ENCODE measurements at regions not wholly inside any gene's neighbourhood (a gene's known extent, or its start where the extent isn't known, plus 50 kb on each side); places are given as distances from the start of the nearest gene placed in this dataset.

GRCh38 chr2:40516604-40517003 is 64.7 kb upstream of the SLC8A1 start:
- TF ChIP-seq CTCF (IDR thresholded peaks at IDR 0.05; ENCODE audit: poor library complexity, severe bottlenecking), result no peak
- no peak for DNase-seq (ENCODE audit: low spot score)
- Histone ChIP-seq H3K27me3 (ENCODE audit: insufficient read depth, poor library complexity, severe bottlenecking) (no peaks in the 10 kb centered on the region), H3K9me3 (ENCODE audit: severe bottlenecking) (no peaks in the 10 kb centered on the region), H3K4me1 (ENCODE audit: insufficient read depth, poor library complexity, severe bottlenecking) (peaks cover 4% of the 10 kb centered on the region), H3K27ac (ENCODE audit: poor library complexity, severe bottlenecking) (no peak overlapping the region), H3K36me3 (ENCODE audit: low read depth) (no peaks in the 10 kb centered on the region), H3K4me3 (ENCODE audit: severe bottlenecking) (no peak overlapping the region)
- no peak for ATAC-seq (ENCODE audit: low read depth)

DNA sequence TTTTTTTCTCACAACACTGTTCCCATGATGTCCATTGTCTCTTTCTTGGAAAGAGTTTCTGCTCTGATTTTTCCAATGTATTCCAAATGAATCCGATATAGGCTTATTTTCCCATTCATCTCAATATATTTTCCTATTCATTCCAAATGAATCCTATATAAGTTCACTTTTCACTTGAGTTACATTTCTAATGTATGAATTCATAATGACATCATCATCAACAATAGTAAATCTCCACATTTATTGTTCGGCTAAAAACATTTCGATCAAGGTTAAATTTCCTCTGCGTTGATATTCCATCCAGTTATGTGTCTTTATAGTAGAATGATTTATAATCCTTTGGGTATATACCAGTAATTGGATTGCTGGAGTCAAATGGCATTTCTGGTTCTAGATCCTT is 76.7 kb upstream of the SLC8A1 start:
- Histone ChIP-seq H3K4me3 (ENCODE audit: severe bottlenecking) (no peak overlapping the region), H3K27me3 (ENCODE audit: insufficient read depth, poor library complexity, severe bottlenecking) (no peaks in the 10 kb centered on the region), H3K9me3 (ENCODE audit: severe bottlenecking) (no peaks in the 10 kb centered on the region), H3K27ac (ENCODE audit: poor library complexity, severe bottlenecking) (no peak overlapping the region), H3K36me3 (ENCODE audit: low read depth) (no peaks in the 10 kb centered on the region), H3K4me1 (ENCODE audit: insufficient read depth, poor library complexity, severe bottlenecking) (no peaks in the 10 kb centered on the region)
- no peak for TF ChIP-seq CTCF (IDR thresholded peaks at IDR 0.05; ENCODE audit: poor library complexity, severe bottlenecking)
- no peak for ATAC-seq (ENCODE audit: low read depth)
- DNase-seq (ENCODE audit: low spot score), result no peak

GRCh38 chr2:40531359-40531758 is 79.5 kb upstream of the SLC8A1 start:
- Histone ChIP-seq H3K27me3 (ENCODE audit: insufficient read depth, poor library complexity, severe bottlenecking) (no peaks in the 10 kb centered on the region), H3K4me3 (ENCODE audit: severe bottlenecking) (no peak overlapping the region), H3K36me3 (ENCODE audit: low read depth) (no peaks in the 10 kb centered on the region), H3K4me1 (ENCODE audit: insufficient read depth, poor library complexity, severe bottlenecking) (no peaks in the 10 kb centered on the region), H3K9me3 (ENCODE audit: severe bottlenecking) (no peaks in the 10 kb centered on the region), H3K27ac (ENCODE audit: poor library complexity, severe bottlenecking) (no peak overlapping the region)
- no peak for TF ChIP-seq CTCF (IDR thresholded peaks at IDR 0.05; ENCODE audit: poor library complexity, severe bottlenecking)
- no peak for ATAC-seq (ENCODE audit: low read depth)
- DNase-seq (ENCODE audit: low spot score), result no peak

GRCh38 chr2:40534528-40534927 is 82.6 kb upstream of the SLC8A1 start:
- no peaks in the 10 kb centered on the region for H3K36me3 ChIP-seq (ENCODE audit: low read depth)
- no peak overlapping the region for H3K27ac ChIP-seq (ENCODE audit: poor library complexity, severe bottlenecking)
- H3K27me3 ChIP-seq (ENCODE audit: insufficient read depth, poor library complexity, severe bottlenecking), result no peaks in the 10 kb centered on the region
- DNase-seq (ENCODE audit: low spot score), result no peak
- no peak for ATAC-seq (ENCODE audit: low read depth)
- no peak overlapping the region for H3K4me3 ChIP-seq (ENCODE audit: severe bottlenecking)
- H3K4me1 ChIP-seq (ENCODE audit: insufficient read depth, poor library complexity, severe bottlenecking), result no peaks in the 10 kb centered on the region
- no peak for TF ChIP-seq CTCF (IDR thresholded peaks at IDR 0.05; ENCODE audit: poor library complexity, severe bottlenecking)
- H3K9me3 ChIP-seq (ENCODE audit: severe bottlenecking), result no peaks in the 10 kb centered on the region

GRCh38 chr2:40535972-40536371 is 84.1 kb upstream of the SLC8A1 start:
- DNase-seq (ENCODE audit: low spot score), result no peak
- ATAC-seq (ENCODE audit: low read depth), result no peak
- Histone ChIP-seq H3K27me3 (ENCODE audit: insufficient read depth, poor library complexity, severe bottlenecking) (no peaks in the 10 kb centered on the region), H3K9me3 (ENCODE audit: severe bottlenecking) (no peaks in the 10 kb centered on the region), H3K36me3 (ENCODE audit: low read depth) (no peaks in the 10 kb centered on the region), H3K4me1 (ENCODE audit: insufficient read depth, poor library complexity, severe bottlenecking) (no peaks in the 10 kb centered on the region), H3K4me3 (ENCODE audit: severe bottlenecking) (no peak overlapping the region), H3K27ac (ENCODE audit: poor library complexity, severe bottlenecking) (no peak overlapping the region)
- TF ChIP-seq CTCF (IDR thresholded peaks at IDR 0.05; ENCODE audit: poor library complexity, severe bottlenecking), result no peak

Data from RWPE2 (cell line).